GM21576 (cell line): ENCODE measurements at regions not wholly inside any gene's neighbourhood (a gene's known extent, or its start where the extent isn't known, plus 50 kb on each side); places are given as distances from the start of the nearest gene placed in this dataset.

ENCODE experiments used
- ATAC-seq: cut with Tn5 transposase; IDR thresholded peaks from one replicate; pipeline ENCODE4 v1.9.1; 2021; ENCODE audit warnings: mild to moderate bottlenecking, moderate library complexity; ENCODE audit not compliant: unreplicated experiment

DNA sequence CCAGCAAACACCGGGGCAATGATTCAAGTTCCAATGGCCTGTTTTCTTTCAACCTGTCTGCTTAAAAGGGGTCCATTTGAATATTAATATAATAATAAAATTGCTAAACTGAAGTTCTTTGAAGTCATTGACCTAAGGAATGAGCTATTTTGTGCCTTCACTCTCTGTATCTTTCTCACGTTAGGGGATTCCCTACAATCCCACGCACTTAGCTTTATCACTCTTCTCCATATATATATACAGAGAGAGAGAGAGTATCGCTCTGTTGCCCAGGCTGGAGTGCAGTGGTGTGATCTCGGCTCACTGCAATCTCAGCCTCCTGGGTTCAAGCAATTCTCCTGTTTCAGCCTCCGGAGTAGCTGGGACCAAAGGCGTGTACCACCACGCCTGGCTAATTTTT, 83.9 kb upstream of the NWD2 start:
- ATAC-seq = no peak

GRCh38 chr4:37165844-37166243, 78.7 kb upstream of the NWD2 start:
- no peak for ATAC-seq

DNA sequence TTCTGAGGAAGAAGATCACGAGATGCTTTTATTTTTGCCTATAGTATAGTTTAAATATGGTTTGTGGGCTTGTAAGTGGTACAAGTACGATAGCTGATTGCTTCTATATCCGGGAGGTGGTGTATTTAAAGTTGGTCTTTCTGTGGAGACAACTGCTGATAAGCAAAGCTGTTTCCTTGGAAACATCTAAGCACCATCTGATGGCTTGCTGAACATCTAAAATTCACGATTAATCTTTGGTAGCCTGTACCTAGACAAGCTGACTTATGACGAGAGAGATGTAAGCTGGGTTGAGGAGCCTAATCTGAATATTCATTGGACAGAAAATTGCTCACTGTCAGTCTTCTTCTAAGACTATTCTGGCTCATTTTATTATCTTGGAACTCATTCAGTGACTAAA, 74.6 kb upstream of the NWD2 start:
- ATAC-seq = no peak

DNA sequence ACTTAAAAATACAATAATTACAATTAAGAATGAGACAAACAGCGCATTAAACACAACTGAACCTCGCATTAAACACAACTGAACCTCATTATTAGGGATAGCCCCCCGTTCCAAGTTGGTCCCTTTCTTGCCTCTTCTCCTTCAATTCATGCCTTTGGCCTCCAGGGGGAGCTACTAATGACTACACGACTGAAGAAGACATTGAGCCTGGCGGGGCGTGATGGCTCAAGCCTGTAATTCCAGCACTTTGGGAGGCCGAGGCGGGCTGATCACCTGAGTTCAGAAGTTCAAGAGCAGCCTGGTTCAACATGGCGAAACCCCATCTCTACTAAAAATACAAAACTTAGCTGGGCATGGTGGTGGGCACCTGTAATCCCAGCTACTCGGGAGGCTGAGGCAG, 56.4 kb upstream of the NWD2 start:
- no peak for ATAC-seq
